Colonic mucosa (tissue), 4 donors: ENCODE measurements at regions not wholly inside any gene's neighbourhood (a gene's known extent, or its start where the extent isn't known, plus 50 kb on each side); places are given as distances from the start of the nearest gene placed in this dataset.

ENCODE experiments used
- DNase-seq: peaks from one replicate; pipeline ENCODE4 v3.0.0-alpha.2; 2020
- H3K27ac ChIP-seq: fragments of 200-600 bp; one replicate; pipeline ENCODE4 v1.8.0; 2021
- H3K27me3 ChIP-seq: fragments of 200-600 bp; one replicate; pipeline ENCODE4 v1.8.0; 2021
- H3K36me3 ChIP-seq: fragments of 200-600 bp; one replicate; pipeline ENCODE4 v1.8.0; 2021
- H3K4me1 ChIP-seq: fragments of 200-600 bp; one replicate; pipeline ENCODE4 v1.8.0; 2021; ENCODE audit warnings: mild to moderate bottlenecking
- H3K4me3 ChIP-seq: fragments of 200-600 bp; one replicate; pipeline ENCODE4 v1.8.0; 2021
- H3K9ac ChIP-seq, 2 donors: one replicate each; pipeline ENCODE4 v1.7.0; 2013; ENCODE audit warnings: control low read depth in 2 of 2, low read depth in 2 of 2, low read length in 2 of 2
- H3K9me3 ChIP-seq: fragments of 200-600 bp; one replicate; pipeline ENCODE4 v1.8.0; 2021
- intact Hi-C: fragments of 100-400 bp; cut with DNase I; formaldehyde crosslinking; loops from one replicate; pipeline ENCODE4 v1.14.1; 2022
- TF ChIP-seq, protein P1 (sequence below): fragments of 200-600 bp; IDR thresholded peaks from one replicate; pipeline ENCODE4 v1.8.0; 2022; ENCODE audit warnings: antibody characterized with exemption, mild to moderate bottlenecking
- donor health status: healthy.
- donor health status: DM: no; HTN: no; CAD: no.
- donor health status: DM: no; HTN: no; CAD: no.

- intact Hi-C loops = no loop called here
- Histone ChIP-seq H3K9ac (no peak overlapping the region), H3K27ac (no peak overlapping the region), H3K36me3 (no peaks in the 10 kb centered on the region), H3K4me3 (no peak overlapping the region), H3K4me1 (no peaks in the 10 kb centered on the region), H3K9me3 (no peaks in the 10 kb centered on the region), H3K27me3 (no peaks in the 10 kb centered on the region)
- TF ChIP-seq, protein P1, sequence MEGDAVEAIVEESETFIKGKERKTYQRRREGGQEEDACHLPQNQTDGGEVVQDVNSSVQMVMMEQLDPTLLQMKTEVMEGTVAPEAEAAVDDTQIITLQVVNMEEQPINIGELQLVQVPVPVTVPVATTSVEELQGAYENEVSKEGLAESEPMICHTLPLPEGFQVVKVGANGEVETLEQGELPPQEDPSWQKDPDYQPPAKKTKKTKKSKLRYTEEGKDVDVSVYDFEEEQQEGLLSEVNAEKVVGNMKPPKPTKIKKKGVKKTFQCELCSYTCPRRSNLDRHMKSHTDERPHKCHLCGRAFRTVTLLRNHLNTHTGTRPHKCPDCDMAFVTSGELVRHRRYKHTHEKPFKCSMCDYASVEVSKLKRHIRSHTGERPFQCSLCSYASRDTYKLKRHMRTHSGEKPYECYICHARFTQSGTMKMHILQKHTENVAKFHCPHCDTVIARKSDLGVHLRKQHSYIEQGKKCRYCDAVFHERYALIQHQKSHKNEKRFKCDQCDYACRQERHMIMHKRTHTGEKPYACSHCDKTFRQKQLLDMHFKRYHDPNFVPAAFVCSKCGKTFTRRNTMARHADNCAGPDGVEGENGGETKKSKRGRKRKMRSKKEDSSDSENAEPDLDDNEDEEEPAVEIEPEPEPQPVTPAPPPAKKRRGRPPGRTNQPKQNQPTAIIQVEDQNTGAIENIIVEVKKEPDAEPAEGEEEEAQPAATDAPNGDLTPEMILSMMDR = no peak
- no peak for DNase-seq
These were observed 168.7 kb upstream of the LYZL1 start for GRCh38 chr10:29120216-29120615.

DNA sequence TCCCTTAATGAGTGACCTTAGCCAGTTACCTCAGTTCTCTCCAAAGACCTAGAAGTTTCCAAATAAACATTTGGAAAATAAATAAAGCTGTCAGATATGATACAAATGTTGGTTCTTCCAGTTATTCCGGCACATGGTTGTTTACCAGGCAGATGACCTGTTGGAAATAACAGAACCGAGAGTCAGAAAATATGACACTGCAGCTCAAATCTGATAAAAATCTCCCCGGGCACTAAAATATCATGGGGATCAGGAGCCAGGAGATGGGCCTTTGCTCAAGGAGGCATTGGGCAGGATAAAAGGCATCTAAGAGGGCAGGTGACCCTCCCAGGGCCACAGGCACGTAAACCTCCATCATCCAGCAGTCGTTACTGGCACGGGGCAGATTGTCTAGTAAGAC is 164.0 kb upstream of the LYZL1 start:
- intact Hi-C loops = no loop called here
- Histone ChIP-seq H3K27ac (no peak overlapping the region), H3K27me3 (peaks cover 5% of the 10 kb centered on the region), H3K9ac (no peak overlapping the region), H3K9me3 (no peaks in the 10 kb centered on the region), H3K4me1 (no peaks in the 10 kb centered on the region), H3K36me3 (no peaks in the 10 kb centered on the region), H3K4me3 (no peak overlapping the region)
- TF ChIP-seq, protein P1 = no peak
- DNase-seq = no peak

- peaks cover 5% of the 10 kb centered on the region for H3K27me3 ChIP-seq
These were observed 161.7 kb upstream of the LYZL1 start for GRCh38 chr10:29127037-29127700.

GRCh38 chr10:29127731-29128130 is 161.1 kb upstream of the LYZL1 start:
- DNase-seq = no peak
- H3K9ac ChIP-seq = no peak overlapping the region

More at GRCh38 chr10:29127037-29127700, 161.7 kb upstream of the LYZL1 start:
- intact Hi-C loops = no loop called here
- DNase-seq = no peak
- Histone ChIP-seq H3K36me3 (no peaks in the 10 kb centered on the region), H3K4me3 (no peak overlapping the region), H3K4me1 (no peaks in the 10 kb centered on the region), H3K27ac (no peak overlapping the region), H3K9me3 (no peaks in the 10 kb centered on the region), H3K9ac (no peak overlapping the region)
- TF ChIP-seq, protein P1 = no peak

DNA sequence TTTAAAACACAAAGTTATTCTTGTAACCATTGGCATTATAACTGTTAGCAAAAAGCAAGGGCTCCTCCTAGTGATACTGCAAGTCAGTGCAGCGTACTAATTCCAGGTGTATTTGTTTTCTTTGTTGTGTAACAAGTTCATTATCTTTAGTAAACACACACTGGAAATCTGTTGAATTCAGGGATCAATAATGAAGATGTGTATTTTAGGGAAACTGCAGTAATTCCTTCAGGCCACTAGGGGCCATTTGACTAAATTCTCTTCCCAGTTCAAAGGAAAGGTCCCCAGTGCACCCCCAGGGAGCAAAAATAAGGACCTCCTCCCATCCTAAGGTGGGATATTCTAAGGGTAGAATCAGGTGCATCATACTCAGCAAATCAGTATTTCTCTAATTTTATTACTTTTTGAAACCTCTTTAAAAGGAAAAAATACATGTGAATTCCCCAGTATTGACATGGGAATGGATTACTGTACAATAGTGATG is 158.6 kb upstream of the LYZL1 start:
- H3K9ac ChIP-seq = no peak overlapping the region
- no peak overlapping the region for H3K27ac ChIP-seq
- no peaks in the 10 kb centered on the region for H3K36me3 ChIP-seq
- DNase-seq = no peak
- no peaks in the 10 kb centered on the region for H3K4me1 ChIP-seq
- intact Hi-C loops = loop anchor here (5.0 kb wide), 1 partner anchor 468 kb away; no protein-coding TSS in a partner anchor
- H3K27me3 ChIP-seq = peaks cover 5% of the 10 kb centered on the region
- H3K4me3 ChIP-seq = no peak overlapping the region
- H3K9me3 ChIP-seq = no peaks in the 10 kb centered on the region
- TF ChIP-seq, protein P1 = peak; percentile 59

More at GRCh38 chr10:29127731-29128130, 161.1 kb upstream of the LYZL1 start:
- no peaks in the 10 kb centered on the region for H3K4me1 ChIP-seq
- TF ChIP-seq, protein P1 = no peak
- H3K9me3 ChIP-seq = no peaks in the 10 kb centered on the region
- H3K36me3 ChIP-seq = no peaks in the 10 kb centered on the region
- intact Hi-C loops = no loop called here
- H3K27me3 ChIP-seq = peaks cover 5% of the 10 kb centered on the region
- H3K27ac ChIP-seq = no peak overlapping the region
- no peak overlapping the region for H3K4me3 ChIP-seq
